CD14-positive monocyte (primary cell): ENCODE measurements at regions not wholly inside any gene's neighbourhood (a gene's known extent, or its start where the extent isn't known, plus 50 kb on each side); places are given as distances from the start of the nearest gene placed in this dataset.

Experiments used
- DNase-seq, 3 donors: peaks; one replicate each; pipeline ENCODE4 v3.0.0-alpha.2; 2011 to 2022
- H2AFZ ChIP-seq: 2 replicates; pipeline ENCODE4 v1.6.0; 2012; ENCODE audit warnings: mild to moderate bottlenecking, low read depth, low read length, inconsistent platforms; ENCODE audit not compliant: insufficient read depth, poor library complexity, severe bottlenecking
- H3K27ac ChIP-seq, 2 donors: 1 replicate in 1 of 2; 2 replicates in 1 of 2; pipeline ENCODE4 v1.5.1; 2012 to 2013; ENCODE audit warnings: low read length in 2 of 2, control low read depth in 1 of 2, inconsistent platforms in 1 of 2, low read depth in 1 of 2, mild to moderate bottlenecking in 1 of 2
- H3K27me3 ChIP-seq, 2 donors: one replicate each; pipeline versions ENCODE4 v1.6.0 to v1.6.1; 2011 to 2013; ENCODE audit warnings: low read length in 2 of 2; ENCODE audit not compliant: control insufficient read depth in 2 of 2, insufficient read depth in 2 of 2
- H3K36me3 ChIP-seq, 2 donors: replicated peaks in 1 of 2; 1 replicate in 1 of 2; 2 replicates in 1 of 2; pipeline versions ENCODE4 v1.5.1 to v1.6.1; 2012 to 2013; ENCODE audit warnings: low read length in 2 of 2, control low read depth in 1 of 2, inconsistent platforms in 1 of 2, mild to moderate bottlenecking in 1 of 2; ENCODE audit not compliant: insufficient read depth in 2 of 2, control insufficient read depth in 1 of 2
- H3K4me1 ChIP-seq, 2 donors: 1 replicate in 1 of 2; 2 replicates in 1 of 2; pipeline versions ENCODE4 v1.5.1 to v1.6.1; 2012 to 2013; ENCODE audit warnings: low read length in 2 of 2, control low read depth in 1 of 2, inconsistent platforms in 1 of 2, mild to moderate bottlenecking in 1 of 2, moderate library complexity in 1 of 2; ENCODE audit not compliant: insufficient read depth in 2 of 2, control insufficient read depth in 1 of 2
- H3K4me2 ChIP-seq: replicated peaks from 2 replicates; pipeline ENCODE3; 2012; ENCODE audit warnings: low read length, moderate library complexity, mild to moderate bottlenecking; ENCODE audit not compliant: poor library complexity, severe bottlenecking; ENCODE audit errors: extremely low read depth
- H3K4me3 ChIP-seq, 3 experiments: fragments of 200-600 bp in 1 of 3; sonication (generic) in 1 of 3; replicated peaks in 1 of 3; 1 replicate in 2 of 3; 2 replicates in 1 of 3; pipeline ENCODE4 v1.5.1; 2011 to 2013; ENCODE audit warnings: low read length in 3 of 3, mild to moderate bottlenecking in 3 of 3, control low read depth in 2 of 3, low read depth in 2 of 3, inconsistent platforms in 1 of 3, moderate library complexity in 1 of 3
- H3K79me2 ChIP-seq: 2 replicates; pipeline ENCODE4 v1.6.0; 2012; ENCODE audit warnings: mild to moderate bottlenecking, control low read depth, inconsistent platforms, low read length, moderate library complexity; ENCODE audit not compliant: insufficient read depth
- H3K9ac ChIP-seq: 2 replicates; pipeline ENCODE4 v1.6.0; 2017; ENCODE audit warnings: low read length, mild to moderate bottlenecking; ENCODE audit not compliant: insufficient read depth, poor library complexity, severe bottlenecking
- H3K9me3 ChIP-seq, 2 donors: replicated peaks in 1 of 2; 1 replicate in 1 of 2; 2 replicates in 1 of 2; pipeline versions ENCODE4 v1.5.1 to v1.6.1; 2012 to 2013; ENCODE audit warnings: low read length in 2 of 2, control low read depth in 1 of 2; ENCODE audit not compliant: control insufficient read depth in 1 of 2, insufficient read depth in 1 of 2
- H4K20me1 ChIP-seq: 2 replicates; pipeline ENCODE4 v1.6.0; 2012; ENCODE audit warnings: mild to moderate bottlenecking, low read length, control low read depth, moderate library complexity; ENCODE audit not compliant: insufficient read depth
- H3K27ac Mint-ChIP-seq, 7 donors: one replicate each; pipeline ENCODE4 v1.8.0; 2020; ENCODE audit warnings: mild to moderate bottlenecking in 7 of 7, mixed read lengths in 7 of 7, moderate library complexity in 6 of 7, inconsistent platforms in 2 of 7
- H3K27me3 Mint-ChIP-seq, 3 donors: one replicate each; pipeline ENCODE4 v1.8.0; 2021 to 2022; ENCODE audit warnings: low read depth in 3 of 3, mild to moderate bottlenecking in 3 of 3, mixed read lengths in 3 of 3, moderate library complexity in 3 of 3, inconsistent platforms in 1 of 3
- H3K36me3 Mint-ChIP-seq, 2 donors: one replicate each; pipeline ENCODE4 v1.8.0; 2020; ENCODE audit warnings: mixed read lengths in 2 of 2, inconsistent platforms in 1 of 2, mild to moderate bottlenecking in 1 of 2
- H3K4me1 Mint-ChIP-seq: one replicate; pipeline ENCODE4 v1.8.0; 2020; ENCODE audit warnings: mild to moderate bottlenecking, mixed read lengths
- H3K4me3 Mint-ChIP-seq, 2 donors: one replicate each; pipeline ENCODE4 v1.8.0; 2020; ENCODE audit warnings: mild to moderate bottlenecking in 2 of 2, mixed read lengths in 2 of 2, moderate library complexity in 1 of 2
- H3K9me3 Mint-ChIP-seq, 7 donors: one replicate each; pipeline ENCODE4 v1.8.0; 2020 to 2022; ENCODE audit warnings: mixed read lengths in 7 of 7, mild to moderate bottlenecking in 6 of 7, moderate library complexity in 6 of 7, inconsistent platforms in 2 of 7
- CTCF ChIP-seq: fragments of 200-600 bp; IDR thresholded peaks from one replicate; pipeline ENCODE4 v1.8.0; 2022; ENCODE audit warnings: antibody characterized with exemption, mild to moderate bottlenecking
- WGBS: methylation state at CpG from one replicate; pipeline ENCODE4 v1.1.5; 2013; ENCODE audit warnings: missing lambda C conversion rate; ENCODE audit not compliant: insufficient coverage; 5-methylcytosine and 5-hydroxymethylcytosine counted together
- intact Hi-C, 2 donors: fragments of 100-400 bp; cut with micrococcal nuclease; formaldehyde crosslinking; loops; one replicate each; pipeline versions ENCODE4 v1.15.0 to v1.15.1; 2023

DNA sequence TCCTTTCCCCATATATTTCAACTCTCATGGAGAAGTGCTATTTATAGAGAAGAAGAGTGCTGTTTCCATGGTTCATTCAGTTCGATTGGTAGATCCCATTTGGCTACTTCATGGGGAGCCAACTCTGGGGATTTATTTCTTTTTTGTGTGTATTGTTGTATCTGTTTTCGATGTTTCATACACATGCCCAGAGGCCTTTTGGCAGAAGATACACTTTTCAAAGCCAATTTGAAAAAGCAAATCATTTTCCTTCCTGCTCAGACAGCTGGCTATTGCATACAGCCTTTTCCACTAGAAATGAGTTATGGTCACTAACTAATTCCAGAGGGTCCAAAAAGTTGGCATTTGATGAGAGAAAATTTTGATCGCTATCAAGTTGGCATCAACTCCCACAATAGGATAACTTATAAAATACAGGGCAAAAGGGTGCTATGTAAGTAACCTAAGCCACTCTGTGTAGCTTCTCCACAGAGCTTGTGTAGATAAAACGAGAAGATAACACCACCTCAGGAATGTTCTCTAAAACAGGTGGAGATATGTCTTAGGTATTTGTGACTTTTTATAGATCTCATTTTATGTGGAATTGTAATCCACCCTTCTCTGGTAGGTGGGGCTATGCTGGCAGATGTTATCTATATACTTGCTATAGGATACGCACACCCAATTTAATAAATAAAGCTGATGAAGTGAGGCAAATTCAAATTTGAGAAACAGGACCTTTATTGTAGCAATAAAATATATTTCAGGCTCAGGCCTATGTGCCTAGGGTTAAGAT lies 798.5 kb downstream of the SATB2 start:
- Histone ChIP-seq H2AFZ (no peak overlapping the region), H3K9ac (no peak overlapping the region), H3K27ac (no peak overlapping the region), H3K9me3 (no peaks in the 10 kb centered on the region), H3K79me2 (no peaks in the 10 kb centered on the region), H3K27me3 (no peaks in the 10 kb centered on the region), H3K4me2 (no peak overlapping the region), H3K36me3 (no peaks in the 10 kb centered on the region), H3K4me1 (no peaks in the 10 kb centered on the region), H4K20me1 (no peaks in the 10 kb centered on the region), H3K4me3 (no peak overlapping the region)
- H3K27ac Mint-ChIP-seq = no peak overlapping the region
- no peak overlapping the region for H3K4me3 Mint-ChIP-seq
- no peaks in the 10 kb centered on the region for H3K4me1 Mint-ChIP-seq
- intact Hi-C loops = no loop called here
- TF ChIP-seq CTCF = no peak
- 86% methylated on average over 1 of the region's 5 CpGs for WGBS
- no peaks in the 10 kb centered on the region for H3K27me3 Mint-ChIP-seq
- H3K9me3 Mint-ChIP-seq = no peaks in the 10 kb centered on the region
- H3K36me3 Mint-ChIP-seq = no peaks in the 10 kb centered on the region
- no peak for DNase-seq

DNA sequence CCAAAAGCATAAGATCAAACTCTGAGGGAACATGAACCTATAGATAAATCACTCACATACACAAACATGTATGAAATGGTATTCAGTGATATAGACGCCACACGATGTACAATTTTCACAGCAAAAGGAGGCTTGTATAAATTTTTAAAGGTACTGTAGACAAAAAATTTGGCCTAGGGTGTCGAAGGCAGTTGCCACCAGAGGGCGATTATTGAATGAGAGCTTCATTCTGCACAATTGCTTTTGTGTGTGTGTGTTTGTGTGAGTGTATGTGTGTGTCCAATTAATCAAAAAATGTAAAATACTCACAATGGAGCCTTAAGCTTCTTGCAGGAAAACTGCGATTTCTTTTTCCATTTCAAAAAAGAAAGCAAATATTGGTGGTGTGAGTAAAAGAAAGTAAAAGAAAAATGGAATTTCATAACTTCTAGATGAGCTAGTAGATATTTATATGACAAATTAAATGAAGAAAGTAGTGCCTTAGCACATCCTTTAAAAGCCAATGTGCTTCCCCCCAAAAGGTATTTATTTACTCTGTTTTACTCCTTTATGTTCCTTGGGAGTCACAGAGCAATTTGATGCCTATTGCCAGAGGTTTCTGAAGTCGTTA lies 800.1 kb downstream of the SATB2 start:
- 20% methylated on average over 1 of the region's 6 CpGs for WGBS
- H3K4me1 ChIP-seq = no peaks in the 10 kb centered on the region

More for the DNA sequence above, 800.1 kb downstream of the SATB2 start:
- H3K36me3 Mint-ChIP-seq = no peaks in the 10 kb centered on the region
- Histone ChIP-seq H3K79me2 (no peaks in the 10 kb centered on the region), H3K9me3 (no peaks in the 10 kb centered on the region), H2AFZ (no peak overlapping the region), H3K27me3 (no peaks in the 10 kb centered on the region), H3K9ac (no peak overlapping the region), H3K36me3 (no peaks in the 10 kb centered on the region), H3K27ac (no peak overlapping the region), H3K4me3 (no peak overlapping the region), H3K4me2 (no peak overlapping the region), H4K20me1 (no peaks in the 10 kb centered on the region)
- intact Hi-C loops = no loop called here
- no peaks in the 10 kb centered on the region for H3K27me3 Mint-ChIP-seq
- H3K4me3 Mint-ChIP-seq = no peak overlapping the region
- no peaks in the 10 kb centered on the region for H3K4me1 Mint-ChIP-seq
- H3K9me3 Mint-ChIP-seq = no peaks in the 10 kb centered on the region
- no peak overlapping the region for H3K27ac Mint-ChIP-seq
- TF ChIP-seq CTCF = no peak
- no peak for DNase-seq
